SU-DHL-6 (cell line): ENCODE measurements at regions not wholly inside any gene's neighbourhood (a gene's known extent, or its start where the extent isn't known, plus 50 kb on each side); places are given as distances from the start of the nearest gene placed in this dataset.

ENCODE experiments used
- CTCF ChIP-seq: fragments of 200-600 bp; sonication (generic); IDR thresholded peaks from one replicate; pipeline ENCODE4 v1.5.1; 2017; ENCODE audit warnings: antibody characterized with exemption, mild to moderate bottlenecking, low read length, moderate library complexity; ENCODE audit not compliant: insufficient read depth, poor library complexity, severe bottlenecking
- EZH2phosphoT487 ChIP-seq: fragments of 200-600 bp; sonication (generic), shearing (Covaris generic); conservative IDR thresholded peaks from 2 replicates; pipeline ENCODE4 v1.6.1; 2018; ENCODE audit warnings: mild to moderate bottlenecking, antibody characterized with exemption, low read length, moderate library complexity, mixed read lengths

DNA sequence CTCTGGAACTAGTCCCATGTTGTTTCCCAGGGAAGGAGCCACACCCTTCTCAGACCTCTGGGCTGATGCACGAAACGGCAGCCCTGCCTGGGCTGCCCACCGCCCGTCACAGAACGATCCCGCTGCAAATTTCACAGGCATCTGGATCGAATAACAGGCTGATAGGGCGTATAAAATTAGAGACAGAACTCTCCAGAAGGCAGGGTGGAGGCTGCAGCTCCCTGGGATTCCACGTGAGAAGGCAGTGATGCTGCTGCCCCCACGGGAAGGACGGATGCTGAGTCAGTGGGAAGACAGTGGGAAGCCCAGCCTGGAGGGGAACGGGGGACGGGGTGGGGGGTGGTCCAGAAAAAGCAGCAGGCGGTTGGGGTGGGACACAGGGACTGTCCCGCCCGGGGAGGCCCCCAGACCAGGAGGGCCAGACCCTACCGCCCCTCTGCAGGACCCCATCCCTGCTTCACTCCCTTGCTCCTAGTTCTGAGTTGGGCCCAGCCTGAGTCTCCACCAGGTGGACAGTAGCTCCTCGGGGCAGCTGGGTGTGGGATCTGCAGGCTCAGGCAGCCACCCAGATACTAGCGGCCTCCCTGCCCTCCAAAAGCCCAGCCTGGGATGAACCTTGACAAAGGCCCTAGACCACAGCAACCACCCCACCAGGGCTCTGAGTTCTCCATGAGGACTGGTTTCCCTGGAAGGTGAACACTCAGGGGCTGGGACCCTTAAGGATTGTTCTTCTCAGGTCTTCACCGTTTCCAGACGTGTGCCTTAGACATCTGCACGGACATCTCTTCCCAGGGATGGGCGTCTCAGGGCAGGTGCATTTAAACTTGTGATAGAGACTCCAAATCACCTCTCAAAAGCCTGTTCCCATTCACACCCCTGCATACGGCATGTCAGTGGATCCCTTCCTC lies 117.8 kb downstream of the METRNL start:
- TF ChIP-seq EZH2phosphoT487: no peak
- no peak for TF ChIP-seq CTCF
